ENCODE measurements at regions not wholly inside any gene's neighbourhood (a gene's known extent, or its start where the extent isn't known, plus 50 kb on each side); places are given as distances from the start of the nearest gene placed in this dataset.
"Not testable (repeated sequence)": the region's sequence is repeated elsewhere in the genome, so short reads cannot be mapped to it uniquely, and the experiment has no call there.

DNA sequence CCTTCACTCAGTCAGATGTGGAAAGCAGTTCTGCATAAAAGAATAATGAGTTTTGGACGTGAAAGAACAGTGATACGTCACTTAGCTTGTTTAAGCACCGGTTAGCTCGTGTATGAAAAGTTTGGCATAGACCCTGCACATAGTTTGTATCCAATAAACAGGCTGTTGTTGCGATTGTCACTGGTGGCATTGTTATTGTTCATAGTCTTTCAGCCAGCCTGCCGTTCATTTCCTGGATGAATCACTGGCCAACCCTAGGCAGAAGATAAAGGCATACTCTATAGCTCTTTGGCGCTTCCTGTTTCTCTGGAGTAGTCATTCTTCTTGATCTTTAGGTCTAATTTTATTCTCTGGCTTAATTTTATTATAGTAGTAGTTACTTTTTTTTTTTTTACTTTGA, 57.8 kb upstream of the ANKRD30A start:
- no peak for DNase-seq

DNA sequence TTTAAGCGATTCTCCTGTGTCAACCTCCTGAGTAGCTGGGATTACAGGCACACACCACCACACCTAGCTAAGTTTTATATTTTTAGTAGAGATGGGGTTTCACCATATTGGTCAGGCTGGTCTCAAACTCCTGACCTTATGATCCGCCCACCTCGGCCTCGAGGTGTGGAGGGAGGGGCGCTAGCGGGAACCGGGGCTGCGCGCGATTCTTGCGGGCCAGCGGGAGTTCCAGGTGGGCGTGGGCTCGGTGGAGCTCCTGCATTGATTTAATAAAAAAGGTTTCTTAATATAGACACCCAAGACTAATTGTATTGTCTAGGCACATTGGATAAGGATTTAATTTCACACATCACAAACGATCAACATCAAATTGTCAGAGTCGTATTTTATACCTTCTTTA, 63.1 kb upstream of the ANKRD30A start:
- DNase-seq: not testable (repeated sequence)

DNA sequence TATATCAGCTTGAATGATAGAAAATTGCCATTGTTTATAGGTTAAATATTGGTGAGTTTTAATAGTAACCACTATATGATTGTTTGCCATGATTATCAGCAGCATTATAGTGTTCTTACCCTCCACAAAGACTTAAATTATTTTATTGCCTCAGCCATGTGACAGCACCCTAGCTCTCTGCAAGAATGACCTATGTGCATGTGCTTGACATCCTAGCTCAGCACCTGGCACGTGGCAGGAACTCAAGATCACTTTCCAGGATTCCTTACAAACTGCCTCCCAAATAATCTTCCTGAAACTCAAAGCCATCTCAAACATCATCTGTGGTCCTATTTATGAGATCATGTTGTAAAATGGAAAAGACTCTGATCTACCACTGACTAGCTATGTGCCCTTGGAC, 68.1 kb upstream of the ANKRD30A start:
- no peak for DNase-seq

- no peak for DNase-seq
These were observed 71.9 kb upstream of the ANKRD30A start for GRCh38 chr10:37053476-37053875.

- DNase-seq: not testable (repeated sequence)
These were observed 75.4 kb upstream of the ANKRD30A start for GRCh38 chr10:37049982-37050381.

DNA sequence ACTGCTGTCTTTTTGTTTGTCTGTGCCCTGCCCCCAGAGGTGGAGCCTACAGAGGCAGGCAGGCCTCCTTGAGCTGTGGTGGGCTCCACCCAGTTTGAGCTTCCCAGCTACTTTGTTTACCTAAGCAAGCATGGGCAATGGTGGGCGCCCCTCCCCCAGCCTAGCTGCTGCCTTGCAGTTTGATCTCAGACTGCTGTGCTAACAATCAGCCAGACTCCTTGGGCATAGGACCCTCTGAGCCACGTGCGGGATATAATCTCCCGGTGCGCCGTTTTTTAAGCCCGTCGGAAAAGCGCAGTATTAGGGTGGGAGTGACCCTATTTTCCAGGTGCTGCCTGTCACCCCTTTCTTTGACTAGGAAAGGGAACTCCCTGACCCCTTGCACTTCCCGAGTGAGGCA, 81.1 kb upstream of the ANKRD30A start:
- DNase-seq: not testable (repeated sequence)

DNA sequence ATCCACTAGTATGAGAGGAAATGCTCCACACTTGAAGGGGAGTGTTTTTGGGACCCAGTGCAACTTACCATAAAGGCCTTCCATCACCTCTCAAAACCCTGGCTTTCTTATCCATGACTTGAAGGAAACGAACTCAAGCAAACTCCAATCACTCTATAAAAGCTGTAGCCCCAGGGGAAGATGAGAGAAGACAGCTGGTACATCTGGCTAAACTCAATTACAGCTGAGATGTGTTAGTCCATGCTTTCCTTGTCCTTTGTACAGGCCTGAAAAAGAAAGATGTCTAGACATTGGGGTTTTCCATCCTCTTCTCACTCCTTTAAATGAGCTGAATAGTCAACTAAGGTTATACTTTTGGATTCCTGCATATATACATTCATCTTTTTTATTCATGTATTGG, 89.5 kb upstream of the ANKRD30A start:
- DNase-seq: no peak

- no peak for DNase-seq
These were observed 109.9 kb upstream of the ANKRD30A start for GRCh38 chr10:37015498-37015897.

DNA sequence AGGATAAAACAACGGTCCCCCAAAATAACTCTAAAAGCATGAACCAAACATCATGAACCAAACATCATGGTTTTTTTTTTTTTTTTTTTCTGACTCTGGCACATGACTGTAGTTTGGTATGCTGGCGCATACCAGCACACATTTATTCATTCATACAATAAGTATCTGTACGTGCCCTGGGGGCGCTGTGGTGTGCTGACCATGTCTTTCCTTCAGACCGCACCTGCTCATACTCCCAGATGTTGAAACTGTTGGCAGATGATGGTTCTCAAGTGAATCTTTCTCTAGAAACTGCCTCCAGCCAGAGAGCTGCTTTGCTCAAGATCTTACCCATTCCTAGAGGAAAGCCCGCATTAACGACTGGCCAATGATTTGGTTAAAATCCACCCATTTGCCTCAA, 114.7 kb upstream of the ANKRD30A start:
- no peak for DNase-seq

DNA sequence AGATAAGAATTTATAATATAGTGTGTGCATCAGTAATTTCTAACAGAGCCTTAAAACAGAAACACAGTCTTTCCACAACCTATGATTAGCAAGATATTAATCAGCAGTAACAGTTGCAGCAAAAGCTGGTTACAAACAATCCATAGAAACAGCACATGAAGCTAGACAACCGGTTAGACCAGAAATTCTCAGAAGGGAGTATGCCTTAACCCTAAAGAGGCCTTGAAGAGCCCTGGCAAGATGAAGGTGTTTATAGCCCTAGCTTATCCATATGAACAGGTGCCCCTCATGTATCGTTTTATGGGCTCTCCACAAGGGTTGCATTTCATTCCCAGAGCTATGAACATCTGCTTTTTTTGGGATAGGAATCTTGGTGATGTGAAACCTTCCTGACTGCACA, 117.1 kb upstream of the ANKRD30A start:
- not testable (repeated sequence) for DNase-seq

DNA sequence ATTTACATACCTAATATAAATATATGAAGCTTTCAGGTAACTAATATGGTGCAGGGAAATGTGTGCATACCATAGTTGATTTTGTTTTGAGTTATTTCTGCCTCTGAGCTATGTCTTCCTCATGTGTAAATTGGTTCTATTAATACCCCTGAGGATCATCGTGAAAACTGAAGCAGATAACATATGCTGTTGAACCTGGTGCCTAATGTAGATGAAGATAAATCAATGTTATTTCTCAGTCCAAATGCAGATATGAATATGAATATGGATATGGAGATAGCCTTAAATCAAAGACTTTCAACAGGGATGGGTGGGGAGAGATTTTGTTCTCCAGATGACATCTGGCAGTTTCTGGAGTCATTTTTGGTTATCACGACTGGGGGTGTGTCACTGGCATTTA, 122.3 kb upstream of the ANKRD30A start:
- DNase-seq: no peak

GRCh38 chr10:36995806-36996205, 129.6 kb upstream of the ANKRD30A start:
- not testable (repeated sequence) for DNase-seq

DNA sequence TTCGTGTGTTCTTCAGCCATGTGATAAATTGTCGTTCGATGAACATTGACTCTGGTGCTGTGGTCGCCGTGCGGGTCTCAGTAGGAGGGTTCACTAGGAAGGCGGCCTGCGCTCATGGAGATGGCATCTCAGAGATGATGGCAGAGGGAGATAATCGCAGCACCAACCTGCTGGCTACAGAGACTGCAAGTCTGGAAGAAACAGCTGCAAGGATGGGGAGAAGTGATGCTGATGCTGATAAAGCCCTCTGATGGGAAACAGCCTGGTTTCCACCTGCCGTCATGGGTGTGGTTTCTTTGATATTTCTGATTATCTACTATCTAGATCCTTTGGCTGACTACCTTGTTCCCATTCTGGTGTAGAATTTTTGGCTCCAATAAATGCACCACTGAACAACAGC, 130.5 kb upstream of the ANKRD30A start:
- DNase-seq: no peak

GRCh38 chr10:36989233-36989632, 136.2 kb upstream of the ANKRD30A start:
- DNase-seq: no peak

DNA sequence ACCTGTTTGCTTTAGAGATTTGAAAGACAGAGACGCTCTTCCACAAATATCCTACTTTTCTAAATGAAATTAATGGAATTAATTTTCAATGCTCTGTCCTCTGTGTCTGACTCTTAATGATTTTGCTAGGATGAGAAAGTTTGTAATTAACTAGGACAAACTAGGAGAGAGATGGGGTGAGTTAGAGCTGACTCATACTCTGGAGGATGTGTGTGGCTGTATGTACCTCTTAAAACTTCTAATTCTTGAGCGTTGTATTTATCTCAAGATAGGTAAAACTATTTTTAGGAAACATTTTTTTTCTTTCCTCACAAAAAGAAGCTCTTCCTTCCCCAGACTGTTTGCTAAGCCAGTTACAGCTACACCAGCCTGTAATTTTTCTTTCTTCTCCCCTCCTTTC, 178.8 kb upstream of the ANKRD30A start:
- no peak for DNase-seq

- DNase-seq: no peak
These were observed 181.9 kb upstream of the ANKRD30A start for GRCh38 chr10:36943544-36943943.

DNA sequence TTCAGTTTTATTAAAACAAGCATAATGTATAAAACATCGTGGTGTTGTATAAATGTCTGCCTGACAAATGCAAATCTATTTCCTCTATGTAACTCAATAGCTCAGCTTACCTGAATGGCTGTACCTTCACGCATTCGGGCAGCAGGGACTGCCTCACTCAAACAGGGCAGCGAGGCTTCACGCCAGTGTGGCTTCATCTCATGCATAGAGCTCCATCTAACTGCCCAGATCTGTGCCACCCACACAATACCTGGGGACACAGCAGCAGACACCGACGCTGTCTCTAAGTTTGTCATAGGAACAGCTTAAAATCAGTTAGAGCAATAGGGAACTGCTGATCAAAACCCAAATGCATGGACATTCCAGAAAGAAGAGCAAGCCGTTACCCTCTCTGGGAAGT, 182.8 kb upstream of the ANKRD30A start:
- no peak for DNase-seq

DNA sequence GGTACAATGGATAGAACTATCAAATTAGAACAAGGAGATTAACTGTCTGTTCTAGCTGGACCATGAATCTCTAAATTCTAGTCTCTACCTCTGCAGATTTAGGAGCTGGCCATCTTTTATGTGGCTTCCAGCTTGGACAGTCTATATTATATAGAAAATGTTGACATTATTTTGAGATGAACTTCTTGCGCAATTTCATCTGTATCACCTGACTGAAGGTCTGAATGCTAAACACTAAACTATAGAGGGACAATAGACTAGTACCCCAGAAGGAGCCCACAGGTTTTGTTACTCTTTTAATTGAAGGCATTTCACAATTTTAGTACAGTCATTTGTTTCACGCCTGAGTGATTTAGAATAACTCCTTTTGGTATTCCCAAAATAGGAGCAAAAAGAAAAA, 222.4 kb upstream of the ANKRD30A start:
- DNase-seq: no peak

DNA sequence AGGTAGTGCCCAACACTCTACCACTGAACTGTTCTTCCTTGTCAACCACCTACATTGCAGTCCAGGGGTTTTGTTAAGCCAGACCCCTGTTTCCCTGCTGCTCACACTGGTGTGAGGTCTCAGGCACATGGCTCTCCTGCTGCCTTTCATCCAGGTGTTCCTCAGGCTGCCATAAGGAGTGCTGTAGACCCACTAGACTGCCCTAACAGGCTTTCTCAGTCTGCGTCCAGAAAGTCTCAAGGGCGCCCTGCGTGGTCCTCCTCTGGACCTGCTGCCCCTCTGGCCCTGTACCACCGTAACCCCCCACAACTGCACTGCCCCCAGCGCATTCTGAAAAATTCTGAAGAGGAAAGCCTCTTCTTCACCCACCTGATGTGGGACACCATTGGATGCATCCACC, 225.7 kb upstream of the ANKRD30A start:
- DNase-seq: no peak

DNA sequence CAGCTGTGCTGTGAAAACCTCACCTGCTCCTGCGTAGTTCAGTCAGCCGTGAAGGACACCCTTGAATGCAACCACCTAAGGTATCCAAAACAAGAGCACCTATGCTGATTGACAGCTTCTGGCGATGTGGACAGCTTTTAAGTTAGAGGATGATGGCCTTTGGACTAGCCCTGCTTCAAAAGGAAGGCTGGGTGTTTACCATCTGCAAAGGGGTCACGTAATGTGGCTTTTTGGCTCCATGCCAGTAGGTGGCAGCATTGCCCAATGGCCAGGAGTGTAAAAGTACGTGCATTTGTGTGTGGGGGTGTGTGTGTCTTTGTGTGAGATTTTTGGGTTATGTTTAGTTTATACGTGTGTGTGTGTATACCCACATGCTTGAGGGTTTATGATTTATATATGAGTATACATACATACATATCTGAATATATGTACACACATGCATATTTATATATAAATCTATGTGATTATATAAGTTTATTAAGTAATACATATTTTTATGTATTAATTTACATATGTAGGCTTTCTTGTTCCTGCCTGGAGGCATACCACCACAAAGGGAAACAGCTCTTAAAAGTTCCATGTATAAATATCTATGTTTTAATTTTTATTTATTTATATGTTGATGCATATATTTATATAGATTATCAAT, 236.3 kb upstream of the ANKRD30A start:
- DNase-seq: peak; percentile 10

GRCh38 chr10:36886303-36886891, 239.0 kb upstream of the ANKRD30A start:
- DNase-seq: no peak

DNA sequence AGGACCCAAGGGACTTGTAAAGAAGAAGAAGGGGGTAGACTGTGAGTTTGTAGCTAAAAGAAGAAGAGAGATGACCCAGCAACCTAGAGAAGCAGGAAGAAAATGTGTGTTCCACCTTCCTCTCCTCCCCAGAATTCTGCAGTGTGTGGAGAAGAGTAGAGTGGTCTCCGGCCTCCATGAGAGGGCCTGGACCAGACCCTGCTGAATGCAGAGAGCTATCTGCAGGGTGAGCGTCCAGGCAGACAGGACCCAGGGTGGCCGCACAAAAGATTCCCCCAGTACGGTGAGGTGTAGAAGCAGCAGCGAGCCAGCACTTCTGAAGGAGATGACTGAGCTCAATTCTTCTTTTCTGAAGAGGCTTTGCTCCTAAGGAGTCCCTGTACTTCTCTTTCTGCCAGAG, 239.7 kb upstream of the ANKRD30A start:
- no peak for DNase-seq

DNA sequence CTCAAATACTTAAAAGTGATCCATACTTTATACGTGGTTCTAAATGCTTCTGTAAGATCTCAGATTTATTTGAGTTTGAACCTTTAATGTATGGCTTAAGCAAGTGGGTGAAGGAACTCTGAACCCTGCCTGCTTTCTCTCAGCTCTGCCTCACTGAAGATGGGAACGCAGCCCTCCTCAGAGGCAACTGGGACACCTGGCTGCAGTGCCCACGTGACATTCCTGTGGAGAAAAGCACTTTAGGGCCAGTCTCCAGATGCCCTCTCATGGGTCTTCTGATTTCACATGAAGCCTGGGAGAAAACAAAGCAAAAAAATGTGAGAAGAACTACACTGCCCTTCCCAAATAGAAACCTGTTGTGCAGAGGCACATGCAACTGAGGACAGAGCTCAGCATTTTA, 242.6 kb upstream of the ANKRD30A start:
- no peak for DNase-seq

- DNase-seq: no peak
These were observed 244.5 kb upstream of the ANKRD30A start for GRCh38 chr10:36880898-36881297.

GRCh38 chr10:36872702-36873393, 252.6 kb upstream of the ANKRD30A start:
- no peak for DNase-seq
